SK-N-SH (cell line): ENCODE measurements at regions not wholly inside any gene's neighbourhood (a gene's known extent, or its start where the extent isn't known, plus 50 kb on each side); places are given as distances from the start of the nearest gene placed in this dataset.

Experiments used
- CTCF ChIP-seq: fragments of 200-600 bp; sonication (generic); IDR thresholded peaks from 2 replicates; pipeline ENCODE4 v1.6.1; 2017; ENCODE audit warnings: antibody characterized with exemption, mild to moderate bottlenecking, moderate library complexity
- EZH2phosphoT487 ChIP-seq: fragments of 200-600 bp; sonication (generic); IDR thresholded peaks from 2 replicates; pipeline ENCODE4 v1.6.1; 2017; ENCODE audit warnings: low read depth, mixed run types, mild to moderate bottlenecking, antibody characterized with exemption, moderate library complexity, borderline replicate concordance
- GABPA ChIP-seq: IDR thresholded peaks from 2 replicates; pipeline ENCODE4 v1.4.0; 2012; ENCODE audit warnings: low read depth, mild to moderate bottlenecking
- IRF3 ChIP-seq: fragments of 150-350 bp; IDR thresholded peaks from 2 replicates; pipeline ENCODE4 v1.6.1; 2016; ENCODE audit warnings: mild to moderate bottlenecking, low read depth, low read length
- JUND ChIP-seq: IDR thresholded peaks from 2 replicates; pipeline ENCODE4 v1.4.0; 2012
- NRF1 ChIP-seq: IDR thresholded peaks from 2 replicates; pipeline ENCODE4 v1.6.1; 2012; ENCODE audit warnings: low read depth, mild to moderate bottlenecking, low read length
- POLR2AphosphoS5 ChIP-seq: IDR thresholded peaks from 2 replicates; pipeline ENCODE4 v1.6.1; 2012; ENCODE audit warnings: low read depth, low read length
- RAD21 ChIP-seq: IDR thresholded peaks from 2 replicates; pipeline ENCODE4 v1.6.1; 2012; ENCODE audit warnings: mild to moderate bottlenecking, low read length
- REST ChIP-seq: IDR thresholded peaks from 2 replicates; pipeline ENCODE4 v1.6.1; 2012; ENCODE audit warnings: mild to moderate bottlenecking, low read depth, low read length, moderate library complexity
- SIN3A ChIP-seq: IDR thresholded peaks from 2 replicates; pipeline ENCODE4 v1.6.1; 2012; ENCODE audit warnings: low read depth, mild to moderate bottlenecking, low read length, moderate library complexity, borderline replicate concordance
- SMC3 ChIP-seq: IDR thresholded peaks from 2 replicates; pipeline ENCODE4 v1.6.1; 2012; ENCODE audit warnings: low read depth, low read length, improper control_type of control experiment
- USF2 ChIP-seq: fragments of 150-350 bp; IDR thresholded peaks from 2 replicates; pipeline ENCODE4 v1.6.1; 2017; ENCODE audit warnings: antibody characterized with exemption, low read length, low read depth, borderline replicate concordance

GRCh38 chr6:138677538-138677937 is 96.0 kb upstream of the CCDC28A start:
- no peak for TF ChIP-seq POLR2AphosphoS5
- no peak for TF ChIP-seq CTCF
- no peak for TF ChIP-seq RAD21
- no peak for TF ChIP-seq JUND
- TF ChIP-seq REST, result no peak
- no peak for TF ChIP-seq NRF1
- TF ChIP-seq GABPA, result no peak
- TF ChIP-seq IRF3, result no peak
- no peak for TF ChIP-seq SIN3A
- no peak for TF ChIP-seq USF2
- TF ChIP-seq SMC3, result no peak
- TF ChIP-seq EZH2phosphoT487, result no peak
